GM12875 (cell line): ENCODE measurements at regions not wholly inside any gene's neighbourhood (a gene's known extent, or its start where the extent isn't known, plus 50 kb on each side); places are given as distances from the start of the nearest gene placed in this dataset.
"Not testable (repeated sequence)": the region's sequence is repeated elsewhere in the genome, so short reads cannot be mapped to it uniquely, and the experiment has no call there.

ENCODE experiments used
- H3K4me3 ChIP-seq: one replicate; pipeline ENCODE4 v1.5.1; 2011; ENCODE audit warnings: low read depth, low read length, control low read depth
- CTCF ChIP-seq: IDR thresholded peaks from 2 replicates; pipeline ENCODE4 v1.5.1; 2011; ENCODE audit warnings: low read depth, mild to moderate bottlenecking, control low read depth, inconsistent platforms, low read length, moderate library complexity, borderline replicate concordance; ENCODE audit not compliant: insufficient read depth

- TF ChIP-seq CTCF, result no peak
- no peak overlapping the region for H3K4me3 ChIP-seq
Observed at GRCh38 chr22:26769663-26770062, 112.3 kb downstream of the MIAT start.

GRCh38 chr22:26770624-26771023, 113.2 kb downstream of the MIAT start:
- TF ChIP-seq CTCF, result no peak
- H3K4me3 ChIP-seq, result no peak overlapping the region

DNA sequence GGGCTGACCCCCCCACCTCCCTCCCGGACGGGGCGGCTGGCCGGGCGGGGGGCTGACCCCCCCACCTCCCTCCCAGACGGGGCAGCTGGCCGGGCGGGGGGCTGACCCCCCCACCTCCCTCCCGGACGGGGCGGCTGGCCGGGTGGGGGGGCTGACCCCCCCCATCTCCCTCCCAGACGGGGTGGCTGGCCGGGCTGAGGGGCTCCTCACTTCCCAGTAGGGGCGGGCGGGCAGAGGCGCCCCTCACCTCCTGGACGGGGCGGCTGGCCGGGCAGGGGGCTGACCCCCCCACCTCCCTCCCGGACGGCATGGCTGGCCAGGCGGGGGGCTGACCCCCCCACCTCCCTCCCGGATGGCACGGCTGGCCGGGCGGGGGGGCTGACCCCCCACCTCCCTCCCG, 115.7 kb downstream of the MIAT start:
- not testable (repeated sequence) for H3K4me3 ChIP-seq

GRCh38 chr22:26775394-26775793, 118.0 kb downstream of the MIAT start:
- no peak for TF ChIP-seq CTCF
- no peak overlapping the region for H3K4me3 ChIP-seq

DNA sequence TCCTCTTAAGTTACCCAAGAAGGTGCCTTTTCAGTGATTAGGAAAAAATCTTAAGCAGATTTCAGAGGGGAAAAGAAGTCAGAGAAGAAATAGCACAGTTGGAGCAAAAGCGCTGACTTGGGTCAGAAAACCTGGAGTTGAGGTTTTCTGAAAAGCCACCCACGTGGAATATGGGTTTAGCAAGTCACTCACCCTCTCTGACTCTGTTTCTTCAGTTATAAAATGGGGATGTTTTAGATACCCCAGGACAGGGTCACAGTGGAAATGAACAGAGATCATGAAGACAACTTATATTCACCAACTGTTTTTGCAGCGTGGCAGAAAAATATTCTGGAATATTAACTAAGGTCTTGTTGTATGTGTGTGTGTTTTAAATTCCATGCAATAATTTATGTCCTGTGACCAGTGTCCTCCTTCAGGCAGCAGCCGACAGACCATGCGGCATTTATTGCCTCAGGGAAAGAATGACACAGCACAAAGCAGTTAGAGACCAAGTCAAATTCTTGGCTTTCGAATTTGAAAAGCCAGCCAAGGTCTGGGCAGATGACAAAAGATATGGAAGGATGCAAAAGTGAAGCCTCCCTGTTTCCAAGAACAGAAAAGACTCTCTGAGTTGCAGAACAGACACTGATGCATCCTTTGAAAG, 119.9 kb downstream of the MIAT start:
- H3K4me3 ChIP-seq, result no peak overlapping the region
- no peak for TF ChIP-seq CTCF

- TF ChIP-seq CTCF, result no peak
- H3K4me3 ChIP-seq, result no peak overlapping the region
Observed at GRCh38 chr22:26778372-26778771, 121.0 kb downstream of the MIAT start.

DNA sequence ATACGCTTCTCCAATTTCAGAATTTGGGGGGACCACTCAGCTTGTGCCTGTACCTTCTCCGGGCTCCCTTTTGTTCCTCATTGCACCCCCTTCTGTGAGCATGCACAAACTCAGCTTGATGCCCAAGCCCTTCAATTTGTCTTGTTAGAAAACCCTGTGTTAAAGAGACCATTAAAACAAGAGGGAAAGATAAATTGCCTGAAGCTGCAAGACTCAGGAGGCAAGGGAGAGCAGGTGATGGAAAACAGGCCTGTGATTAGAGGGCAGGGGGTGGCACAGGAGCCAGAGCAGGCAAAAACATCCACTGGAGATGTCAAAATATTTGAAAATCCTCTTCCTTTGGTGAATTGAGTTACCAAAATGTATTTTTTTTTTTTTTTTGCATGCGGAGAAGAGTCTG, 121.7 kb downstream of the MIAT start:
- no peak for TF ChIP-seq CTCF
- H3K4me3 ChIP-seq, result no peak overlapping the region

DNA sequence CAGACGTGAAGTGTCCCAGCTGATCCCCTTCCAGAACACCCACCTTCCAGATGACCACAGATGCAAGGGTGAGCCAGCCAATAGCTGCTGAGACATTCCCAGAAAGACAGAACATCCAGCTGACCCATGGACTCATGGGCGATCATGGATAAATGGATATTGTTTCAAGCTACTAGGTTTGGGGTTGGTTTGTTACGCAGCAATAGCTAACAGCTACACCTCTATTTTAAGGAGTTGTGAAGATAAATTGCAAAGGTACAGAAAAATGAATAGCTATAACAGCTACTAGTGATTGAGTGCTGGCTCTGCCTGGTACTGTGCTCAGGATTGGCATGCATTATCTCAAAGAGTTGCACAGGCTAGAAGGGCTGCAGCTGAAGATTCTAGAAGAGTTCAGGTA, 122.5 kb downstream of the MIAT start:
- no peak for TF ChIP-seq CTCF
- H3K4me3 ChIP-seq, result no peak overlapping the region
